ENCODE measurements at regions not wholly inside any gene's neighbourhood (a gene's known extent, or its start where the extent isn't known, plus 50 kb on each side); places are given as distances from the start of the nearest gene placed in this dataset.

DNA sequence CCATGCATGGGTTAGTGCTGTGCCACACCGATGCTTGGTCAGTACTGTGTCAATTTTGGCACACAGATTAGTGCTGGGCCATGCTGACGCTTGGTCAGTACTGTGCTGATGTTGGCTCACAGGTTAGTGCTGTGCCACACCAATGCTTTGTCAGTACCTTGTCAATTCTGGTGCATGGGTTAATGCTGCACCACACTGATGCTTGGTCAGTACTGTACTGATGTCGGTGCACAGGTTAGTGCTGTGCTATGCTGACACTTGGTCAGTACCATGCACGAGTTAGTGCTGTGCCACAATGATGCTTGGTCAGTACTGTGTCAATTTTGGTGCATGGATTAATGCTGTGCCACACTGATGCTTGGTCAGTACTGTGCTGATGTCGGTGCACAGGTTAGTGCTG, 103.0 kb downstream of the NPIPB11 start:
- no peak for TF ChIP-seq CTCF (IDR thresholded peaks at IDR 0.05)
- TF ChIP-seq EZH2 (IDR thresholded peaks at IDR 0.05), result no peak
- no peak for TF ChIP-seq EZH2phosphoT487 (IDR thresholded peaks at IDR 0.05)
